ENCODE measurements at regions not wholly inside any gene's neighbourhood (a gene's known extent, or its start where the extent isn't known, plus 50 kb on each side); places are given as distances from the start of the nearest gene placed in this dataset.

- Histone ChIP-seq H3K27me3 (ENCODE audit: low read depth) (no peaks in the 10 kb centered on the region), H3K4me3 (no peak overlapping the region), H3K27ac (replicated peaks) (no peak overlapping the region), H3K9me3 (replicated peaks) (no peaks in the 10 kb centered on the region), H3K4me1 (no peaks in the 10 kb centered on the region), H3K36me3 (no peaks in the 10 kb centered on the region)
- DNase-seq, result no peak
- no peak for TF ChIP-seq CTCF (IDR thresholded peaks at IDR 0.05; ENCODE audit: borderline replicate concordance)
- intact Hi-C loops (cut with micrococcal nuclease), result no loop called here
Measured at GRCh38 chr5:125210242-125210947, 464.0 kb upstream of the ZNF608 start.

GRCh38 chr5:125214080-125214479 is 467.6 kb upstream of the ZNF608 start:
- no peaks in the 10 kb centered on the region for H3K36me3 ChIP-seq
- no peak overlapping the region for H3K4me3 ChIP-seq
- DNase-seq, result no peak
- no peaks in the 10 kb centered on the region for H3K4me1 ChIP-seq
- H3K27me3 ChIP-seq (ENCODE audit: low read depth), result no peaks in the 10 kb centered on the region
- peaks cover 13% of the 10 kb centered on the region for H3K9me3 ChIP-seq (replicated peaks)
- intact Hi-C loops (cut with micrococcal nuclease), result no loop called here
- no peak for TF ChIP-seq CTCF (IDR thresholded peaks at IDR 0.05; ENCODE audit: borderline replicate concordance)
- no peak overlapping the region for H3K27ac ChIP-seq (replicated peaks)

GRCh38 chr5:125215593-125215992 is 469.2 kb upstream of the ZNF608 start:
- TF ChIP-seq CTCF (IDR thresholded peaks at IDR 0.05; ENCODE audit: borderline replicate concordance), result no peak
- no peak overlapping the region for H3K4me3 ChIP-seq
- no peak for DNase-seq
- H3K27ac ChIP-seq (replicated peaks), result no peak overlapping the region
- intact Hi-C loops (cut with micrococcal nuclease), result no loop called here
- no peaks in the 10 kb centered on the region for H3K27me3 ChIP-seq (ENCODE audit: low read depth)
- no peaks in the 10 kb centered on the region for H3K4me1 ChIP-seq
- peaks cover 19% of the 10 kb centered on the region for H3K9me3 ChIP-seq (replicated peaks)
- H3K36me3 ChIP-seq, result no peaks in the 10 kb centered on the region

GRCh38 chr5:125219710-125220109 is 473.3 kb upstream of the ZNF608 start:
- Histone ChIP-seq H3K9me3 (replicated peaks) (peaks cover 19% of the 10 kb centered on the region), H3K36me3 (no peaks in the 10 kb centered on the region), H3K4me1 (peaks cover 6% of the 10 kb centered on the region), H3K27ac (replicated peaks) (no peak overlapping the region), H3K27me3 (ENCODE audit: low read depth) (no peaks in the 10 kb centered on the region), H3K4me3 (no peak overlapping the region)
- no peak for DNase-seq
- intact Hi-C loops (cut with micrococcal nuclease), result no loop called here
- no peak for TF ChIP-seq CTCF (IDR thresholded peaks at IDR 0.05; ENCODE audit: borderline replicate concordance)

GRCh38 chr5:125220284-125220683 is 473.8 kb upstream of the ZNF608 start:
- Histone ChIP-seq H3K9me3 (replicated peaks) (peaks cover 19% of the 10 kb centered on the region), H3K4me3 (no peak overlapping the region), H3K36me3 (no peaks in the 10 kb centered on the region), H3K4me1 (peaks cover 6% of the 10 kb centered on the region), H3K27me3 (ENCODE audit: low read depth) (no peaks in the 10 kb centered on the region), H3K27ac (replicated peaks) (no peak overlapping the region)
- DNase-seq, result no peak
- intact Hi-C loops (cut with micrococcal nuclease), result no loop called here
- no peak for TF ChIP-seq CTCF (IDR thresholded peaks at IDR 0.05; ENCODE audit: borderline replicate concordance)

Measured in left ventricle myocardium inferior (tissue), 1 donor.